Activated T-cell treated with anti-CD3 and anti-CD28 coated beads, Interleukin-2, amount 50 U/mL, for 24 hours (primary cell): ENCODE measurements at regions not wholly inside any gene's neighbourhood (a gene's known extent, or its start where the extent isn't known, plus 50 kb on each side); places are given as distances from the start of the nearest gene placed in this dataset.
A peak's percentile ranks its signal among the peaks of the same experiment; 100 is the strongest.

Source experiments
- DNase-seq: peaks from one replicate; pipeline ENCODE4 v3.0.0-alpha.2; 2020
- H3K27ac Mint-ChIP-seq: 2 replicates; pipeline ENCODE4 v1.8.0; 2020; ENCODE audit warnings: mild to moderate bottlenecking, mixed read lengths
- H3K27me3 Mint-ChIP-seq: 2 replicates; pipeline ENCODE4 v1.8.0; 2020; ENCODE audit warnings: mixed read lengths
- H3K36me3 Mint-ChIP-seq: 2 replicates; pipeline ENCODE4 v1.8.0; 2020; ENCODE audit warnings: low read depth, mixed read lengths
- H3K4me1 Mint-ChIP-seq: 2 replicates; pipeline ENCODE4 v1.8.0; 2020; ENCODE audit warnings: low read depth, mixed read lengths
- H3K4me3 Mint-ChIP-seq: 2 replicates; pipeline ENCODE4 v1.8.0; 2020; ENCODE audit warnings: mild to moderate bottlenecking, moderate library complexity, mixed read lengths
- H3K9me3 Mint-ChIP-seq: 2 replicates; pipeline ENCODE4 v1.8.0; 2020; ENCODE audit warnings: mixed read lengths

DNA sequence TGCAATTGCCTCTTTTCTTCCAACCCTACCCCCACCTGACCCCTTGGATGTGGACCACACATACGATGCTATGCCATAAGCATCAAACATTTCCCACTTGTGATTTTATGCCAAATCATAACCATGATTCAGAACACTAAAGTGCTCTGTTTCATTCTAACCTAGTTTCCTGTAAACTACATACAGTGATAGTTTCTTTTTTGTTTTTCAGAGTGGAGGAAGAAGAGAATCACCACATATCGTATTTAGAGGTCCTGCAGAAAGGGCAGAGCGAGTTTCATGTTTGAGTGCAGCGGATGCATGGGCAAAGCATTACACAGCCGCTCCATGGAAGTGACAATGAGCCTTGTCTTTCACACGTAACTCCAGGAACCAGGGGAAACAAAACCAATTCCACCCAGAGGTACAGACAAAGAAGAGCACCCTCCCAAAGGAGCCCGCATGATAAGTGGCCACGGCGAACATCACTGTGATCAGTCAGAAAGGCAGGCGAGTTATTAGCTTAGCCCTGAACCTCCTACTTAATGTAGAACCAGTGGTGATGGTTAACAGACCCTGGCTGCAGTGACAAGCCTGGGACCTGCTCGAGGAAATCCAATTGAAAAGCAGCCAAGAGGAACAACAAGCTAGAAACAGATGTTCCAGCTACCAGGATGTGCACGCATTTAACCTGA lies 64.0 kb upstream of the ZNF281 start:
- peaks cover 22% of the 10 kb centered on the region for H3K27me3 Mint-ChIP-seq
- H3K4me1 Mint-ChIP-seq = peaks cover 52% of the 10 kb centered on the region
- no peaks in the 10 kb centered on the region for H3K36me3 Mint-ChIP-seq
- peak overlapping the region; percentile 82 for H3K27ac Mint-ChIP-seq
- H3K4me3 Mint-ChIP-seq = peak overlapping the region; percentile 49
- peak; percentile 49 for DNase-seq
- no peaks in the 10 kb centered on the region for H3K9me3 Mint-ChIP-seq

DNA sequence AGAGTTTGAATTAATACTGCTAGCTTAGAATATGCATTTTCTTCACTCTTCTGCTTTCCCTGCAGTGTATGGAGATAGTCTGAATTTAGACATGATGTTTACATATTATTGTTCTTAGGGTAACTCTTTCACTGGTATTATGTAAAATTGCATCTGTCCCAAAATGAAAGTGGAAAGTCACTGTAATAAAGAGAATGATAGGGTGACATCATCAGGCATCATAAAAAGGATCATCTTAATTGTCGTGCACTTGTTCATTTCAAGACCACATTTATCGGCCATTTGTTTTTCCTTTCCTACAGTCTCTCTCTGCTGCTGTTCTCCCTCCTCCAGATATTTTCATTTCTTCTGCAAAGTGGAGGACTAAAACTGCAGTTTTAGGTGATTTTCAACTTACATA lies 61.9 kb upstream of the ZNF281 start:
- H3K4me1 Mint-ChIP-seq = peaks cover 44% of the 10 kb centered on the region
- no peaks in the 10 kb centered on the region for H3K36me3 Mint-ChIP-seq
- H3K27ac Mint-ChIP-seq = peak overlapping the region; percentile 75
- peak overlapping the region; percentile 16 for H3K4me3 Mint-ChIP-seq
- no peak for DNase-seq
- no peaks in the 10 kb centered on the region for H3K9me3 Mint-ChIP-seq
- peaks cover 20% of the 10 kb centered on the region for H3K27me3 Mint-ChIP-seq

DNA sequence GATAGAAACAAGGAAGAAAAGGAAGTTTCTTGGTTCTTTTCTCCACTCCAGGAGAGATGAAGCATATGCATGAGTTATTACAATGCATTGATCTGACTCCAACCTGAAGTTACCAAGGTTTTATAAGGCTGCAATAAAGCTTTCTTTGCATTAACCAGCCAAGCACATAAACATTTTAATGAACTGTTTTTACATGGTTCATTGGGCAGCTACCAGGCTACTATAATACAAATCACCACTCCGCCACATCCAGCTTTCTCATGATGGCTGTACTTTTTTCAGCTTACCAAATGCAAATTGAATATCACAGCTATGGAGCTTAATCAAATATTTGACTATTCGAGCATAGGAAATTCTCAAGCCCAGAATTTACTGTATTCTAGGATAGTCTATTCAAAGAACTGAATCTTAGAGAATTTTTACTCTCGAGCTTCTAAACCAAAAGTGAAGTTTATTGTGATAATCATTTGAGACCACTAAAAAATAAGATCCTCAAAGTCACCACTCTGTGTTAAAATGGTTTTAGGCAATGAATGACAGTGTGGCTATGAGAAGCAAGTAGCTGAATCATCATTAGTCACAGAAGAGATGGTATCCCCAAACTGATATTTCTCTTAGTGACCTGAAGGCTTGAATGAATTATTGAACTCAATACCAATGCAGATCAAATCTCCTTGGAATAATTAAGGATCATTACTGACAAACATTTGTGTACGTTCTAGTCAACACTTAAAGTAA lies 58.6 kb upstream of the ZNF281 start:
- Mint-ChIP-seq H3K4me1 (peaks cover 23% of the 10 kb centered on the region), H3K9me3 (no peaks in the 10 kb centered on the region), H3K36me3 (no peaks in the 10 kb centered on the region), H3K27ac (no peak overlapping the region), H3K4me3 (no peak overlapping the region), H3K27me3 (peaks cover 21% of the 10 kb centered on the region)
- no peak for DNase-seq

DNA sequence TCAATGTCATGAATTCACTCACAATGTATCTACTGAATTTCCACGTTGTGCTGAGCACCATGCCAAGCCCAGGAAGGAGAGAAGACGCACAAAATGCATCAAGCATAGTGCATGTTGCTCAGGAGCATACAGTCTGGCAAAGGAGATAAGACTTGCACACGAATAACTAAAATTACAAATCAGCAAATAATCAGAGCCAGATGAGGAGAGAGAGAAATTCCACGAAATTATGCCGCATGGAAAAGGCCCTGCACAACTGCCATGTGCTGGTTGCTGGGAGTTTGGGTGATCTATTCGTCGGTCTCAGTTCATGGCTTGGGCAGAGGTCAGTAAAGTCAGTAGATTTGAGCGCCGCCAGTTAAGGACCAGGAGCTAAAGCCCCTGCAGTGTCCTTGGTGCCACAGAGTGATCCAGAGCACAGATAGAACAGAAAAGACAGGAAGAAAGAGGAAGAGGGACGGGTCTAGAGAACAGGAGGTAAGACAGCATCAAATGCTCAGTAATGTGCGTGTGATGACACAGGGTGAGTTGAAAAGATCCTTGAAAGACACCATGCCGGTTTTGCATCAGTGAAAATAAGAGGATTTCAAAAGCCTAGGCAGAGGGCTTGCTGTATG lies 55.1 kb upstream of the ZNF281 start:
- no peak for DNase-seq
- Mint-ChIP-seq H3K9me3 (no peaks in the 10 kb centered on the region), H3K4me1 (no peaks in the 10 kb centered on the region), H3K36me3 (no peaks in the 10 kb centered on the region), H3K4me3 (no peak overlapping the region), H3K27ac (no peak overlapping the region), H3K27me3 (peaks cover 21% of the 10 kb centered on the region)
